GM18873 (cell line): ENCODE measurements at regions not wholly inside any gene's neighbourhood (a gene's known extent, or its start where the extent isn't known, plus 50 kb on each side); places are given as distances from the start of the nearest gene placed in this dataset.
A peak's percentile ranks its signal among the peaks of the same experiment; 100 is the strongest.
"Not testable (repeated sequence)": the region's sequence is repeated elsewhere in the genome, so short reads cannot be mapped to it uniquely, and the experiment has no call there.

Experiments
- ATAC-seq: cut with Tn5 transposase; IDR thresholded peaks from one replicate; pipeline ENCODE4 v1.9.1; 2021; ENCODE audit warnings: mild to moderate bottlenecking, moderate library complexity, moderate number of reproducible peaks; ENCODE audit not compliant: unreplicated experiment, low FRiP score

GRCh38 chr17:45554479-45554878 is 64.0 kb upstream of the PLEKHM1 start:
- not testable (repeated sequence) for ATAC-seq

- ATAC-seq: not testable (repeated sequence)
Observed at GRCh38 chr17:45558821-45559220, 68.3 kb upstream of the PLEKHM1 start.

- ATAC-seq: not testable (repeated sequence)
Observed at GRCh38 chr17:45562868-45563267, 72.3 kb upstream of the PLEKHM1 start.

GRCh38 chr17:45563283-45563682 is 72.8 kb upstream of the PLEKHM1 start:
- not testable (repeated sequence) for ATAC-seq

- ATAC-seq: not testable (repeated sequence)
Observed at GRCh38 chr17:45568275-45568674, 77.8 kb upstream of the PLEKHM1 start.

GRCh38 chr17:45573326-45573725 is 82.8 kb upstream of the PLEKHM1 start:
- not testable (repeated sequence) for ATAC-seq

- ATAC-seq: no peak
Observed at GRCh38 chr17:45573924-45574770, 83.6 kb upstream of the PLEKHM1 start.

GRCh38 chr17:45575126-45575885 is 84.8 kb upstream of the PLEKHM1 start:
- no peak for ATAC-seq

GRCh38 chr17:45576527-45577307 is 86.2 kb upstream of the PLEKHM1 start:
- ATAC-seq: not testable (repeated sequence)

- ATAC-seq: no peak
Observed at GRCh38 chr17:45577571-45578279, 87.2 kb upstream of the PLEKHM1 start.

- no peak for ATAC-seq
Observed at GRCh38 chr17:45578516-45579455, 88.3 kb upstream of the PLEKHM1 start.

GRCh38 chr17:45579529-45580495 is 89.3 kb upstream of the PLEKHM1 start:
- no peak for ATAC-seq

- ATAC-seq: no peak
Observed at GRCh38 chr17:45580924-45581323, 90.4 kb upstream of the PLEKHM1 start.

- ATAC-seq: no peak
Observed at GRCh38 chr17:45581860-45582259, 91.3 kb upstream of the PLEKHM1 start.

GRCh38 chr17:45584092-45585036 is 93.8 kb upstream of the PLEKHM1 start:
- ATAC-seq: peak; percentile 35

GRCh38 chr17:45585037-45585733 is 94.7 kb upstream of the PLEKHM1 start:
- ATAC-seq: peak; percentile 51
